Retinal pigment epithelial cell (primary cell): ENCODE measurements at regions not wholly inside any gene's neighbourhood (a gene's known extent, or its start where the extent isn't known, plus 50 kb on each side); places are given as distances from the start of the nearest gene placed in this dataset.

Source experiments
- DNase-seq: peaks from one replicate; pipeline ENCODE4 v3.0.0-alpha.2; 2010; ENCODE audit warnings: low read depth
- H3K4me3 ChIP-seq: 2 replicates; pipeline ENCODE4 v1.5.1; 2011; ENCODE audit warnings: mild to moderate bottlenecking, low read length, control low read depth, moderate library complexity
- CTCF ChIP-seq: conservative IDR thresholded peaks from 2 replicates; pipeline ENCODE4 v1.5.1; 2011; ENCODE audit warnings: low read depth, low read length, control low read depth, inconsistent platforms

- DNase-seq: no peak
- H3K4me3 ChIP-seq: no peak overlapping the region
- TF ChIP-seq CTCF: no peak
Observed at GRCh38 chr16:35750157-35750689, 2290.8 kb downstream of the TP53TG3F start.

DNA sequence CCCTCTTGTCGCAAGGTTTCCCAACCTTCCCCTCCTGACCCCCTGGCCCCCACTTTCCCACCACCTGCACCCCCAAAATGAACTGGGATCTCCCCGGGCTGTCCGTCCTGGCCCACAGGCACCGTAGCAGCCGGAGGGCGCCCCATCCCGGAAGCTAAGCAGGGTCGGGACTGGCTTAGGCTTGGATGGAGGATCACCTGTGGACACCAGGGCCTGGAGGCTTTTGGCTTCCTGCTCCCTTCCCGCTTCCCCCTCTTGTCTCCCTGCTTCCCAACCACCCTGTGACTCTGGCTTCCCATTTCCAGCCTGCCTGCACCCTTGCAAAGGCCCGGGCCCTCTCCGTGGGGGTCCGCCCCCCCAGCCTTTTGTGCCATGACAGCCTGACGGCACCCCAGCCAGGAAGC, 2291.3 kb downstream of the TP53TG3F start:
- no peak for TF ChIP-seq CTCF
- DNase-seq: no peak
- no peak overlapping the region for H3K4me3 ChIP-seq

DNA sequence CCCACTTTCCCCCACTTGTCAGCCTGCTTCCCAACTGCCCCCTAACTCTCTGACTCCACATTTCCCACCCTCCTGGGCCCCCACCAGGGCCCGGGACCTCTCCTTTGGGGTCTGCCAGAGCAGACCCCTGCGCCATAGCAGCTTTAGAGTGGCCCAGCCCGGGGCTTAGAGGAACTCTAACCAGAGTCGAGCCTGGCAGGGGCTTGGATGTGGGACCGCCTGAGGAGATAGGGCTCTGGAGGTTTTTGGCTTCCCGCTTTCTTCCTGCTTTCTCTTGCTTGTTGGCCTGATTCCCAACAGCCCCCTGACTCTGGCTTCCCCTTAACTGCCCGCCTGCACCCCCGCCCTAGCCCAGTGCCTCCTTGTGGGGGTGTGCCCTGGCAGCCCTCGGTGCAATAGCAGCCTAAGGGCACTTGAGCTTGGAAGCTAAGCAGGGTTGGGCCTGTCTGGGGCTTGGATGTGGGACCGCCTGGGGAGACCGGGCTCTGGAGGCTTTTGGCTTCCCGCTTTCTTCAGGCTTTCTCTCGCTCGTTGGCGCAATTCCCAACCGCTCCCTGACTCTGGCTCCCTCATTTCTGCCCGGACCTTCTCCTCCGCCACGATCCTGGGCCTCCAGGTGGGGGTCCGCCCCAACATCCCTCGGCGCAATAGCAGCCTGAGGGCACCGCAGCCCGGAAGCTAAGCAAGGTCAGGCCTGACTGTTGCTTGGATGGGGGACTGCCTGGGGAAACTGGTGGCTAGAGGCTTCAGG, 2292.0 kb downstream of the TP53TG3F start:
- DNase-seq: no peak
- H3K4me3 ChIP-seq: no peak overlapping the region
- no peak for TF ChIP-seq CTCF

- TF ChIP-seq CTCF: no peak
- no peak for DNase-seq
- H3K4me3 ChIP-seq: no peak overlapping the region
Observed at GRCh38 chr16:35752012-35752772, 2292.8 kb downstream of the TP53TG3F start.

GRCh38 chr16:35752773-35753558, 2293.6 kb downstream of the TP53TG3F start:
- DNase-seq: no peak
- TF ChIP-seq CTCF: no peak
- no peak overlapping the region for H3K4me3 ChIP-seq

DNA sequence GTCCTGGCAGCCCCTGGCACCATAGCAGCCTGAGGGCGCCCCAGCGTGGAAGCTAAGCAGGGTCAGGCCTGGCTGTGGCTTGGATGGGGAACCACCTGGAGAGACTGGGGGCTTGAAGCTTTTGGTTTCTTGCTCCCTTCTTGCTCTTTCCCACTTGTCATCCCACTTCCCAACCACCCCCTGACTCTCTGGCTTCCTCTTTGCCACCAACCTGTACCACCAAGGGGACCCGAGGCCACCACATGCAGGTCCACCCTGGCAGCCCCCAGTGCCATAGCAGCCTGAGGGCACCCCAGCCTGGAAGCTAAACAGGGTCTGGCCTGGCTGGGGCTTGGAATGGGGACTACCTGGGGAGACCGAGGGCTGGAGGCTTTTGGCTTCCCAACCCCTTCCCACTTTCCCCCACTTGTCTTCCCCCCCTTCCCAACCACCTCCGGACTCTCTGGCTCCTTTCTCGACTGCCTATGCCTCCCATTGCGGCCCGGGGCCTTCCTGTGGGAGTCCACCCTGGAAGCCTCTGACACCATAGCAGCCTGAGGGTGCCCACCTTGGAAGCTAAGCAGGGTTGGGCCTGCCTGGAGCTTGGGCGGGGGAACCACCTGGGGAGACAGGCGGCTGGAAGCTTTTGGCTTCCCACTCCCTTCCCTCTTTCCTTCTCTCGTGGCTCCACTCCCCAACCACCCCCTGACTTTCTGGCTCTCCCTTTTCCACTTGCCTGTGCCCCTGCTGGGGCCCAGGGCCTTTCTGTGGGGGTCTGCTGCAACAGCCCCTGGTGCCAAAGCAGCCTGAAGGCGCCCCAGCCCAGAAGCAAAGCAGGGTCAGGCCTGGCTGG, 2294.4 kb downstream of the TP53TG3F start:
- no peak for DNase-seq
- no peak overlapping the region for H3K4me3 ChIP-seq
- no peak for TF ChIP-seq CTCF
